ENCODE measurements at regions not wholly inside any gene's neighbourhood (a gene's known extent, or its start where the extent isn't known, plus 50 kb on each side); places are given as distances from the start of the nearest gene placed in this dataset.

DNA sequence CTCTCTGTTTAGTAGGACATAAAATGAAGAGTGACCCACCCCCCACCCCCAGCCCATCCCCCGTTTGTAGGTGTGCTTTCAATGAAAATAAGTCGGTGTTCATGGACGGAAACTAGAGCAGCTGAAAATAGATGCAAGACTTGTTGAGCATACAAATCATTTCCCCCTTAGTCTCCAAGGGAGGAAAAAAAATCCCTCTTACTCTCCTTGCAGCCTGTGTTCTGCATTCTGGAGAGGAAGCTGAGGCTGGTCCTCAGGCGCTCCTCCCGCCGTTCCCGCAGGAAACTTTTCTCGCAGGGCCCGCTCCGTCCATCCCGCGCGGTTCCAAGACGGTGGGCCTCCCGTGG, 259.0 kb upstream of the E2F7 start:
- TF ChIP-seq POLR2A (IDR thresholded peaks at IDR 0.05; ENCODE audit: low read depth, low read length) (no peak), POLR2AphosphoS5 (IDR thresholded peaks at IDR 0.05; ENCODE audit: low read depth, low read length) (no peak)

Measured in GM12892 (cell line).